HEK293T (cell line): ENCODE measurements at regions not wholly inside any gene's neighbourhood (a gene's known extent, or its start where the extent isn't known, plus 50 kb on each side); places are given as distances from the start of the nearest gene placed in this dataset.

ENCODE experiments used
- CTCF ChIA-PET: fragments of 350-600 bp; formaldehyde crosslinking; extraction: SDS; loops from one replicate; lab custom pipeline; 2021; ENCODE audit warnings: antibody characterized with exemption, inconsistent platforms; lab: Yijun Ruan, JAX
- POLR2A ChIA-PET: fragments of 350-600 bp; formaldehyde crosslinking; extraction: SDS; loops from one replicate; lab custom pipeline; 2020; ENCODE audit warnings: antibody characterized with exemption, inconsistent platforms; lab: Yijun Ruan, JAX
- DNase-seq: peaks from one replicate; pipeline ENCODE4 v3.0.0; 2012; ENCODE audit warnings: mixed read lengths; ENCODE audit errors: extremely low spot score
- ARNT ChIP-seq: fragments of 450-650 bp; IDR thresholded peaks from 2 replicates; pipeline ENCODE4 v1.6.1; 2017; ENCODE audit warnings: mild to moderate bottlenecking
- BHLHE40 ChIP-seq: fragments of 450-650 bp; IDR thresholded peaks from 2 replicates; pipeline ENCODE4 v1.6.1; 2016; ENCODE audit warnings: mild to moderate bottlenecking, moderate library complexity, borderline replicate concordance
- CTBP1 ChIP-seq: fragments of 450-650 bp; IDR thresholded peaks from 2 replicates; pipeline ENCODE4 v1.6.1; 2016; ENCODE audit warnings: borderline replicate concordance
- ELF4 ChIP-seq: fragments of 450-650 bp; IDR thresholded peaks from 2 replicates; pipeline ENCODE4 v1.6.1; 2017; ENCODE audit warnings: antibody characterized with exemption
- FOXA1 ChIP-seq: fragments of 450-650 bp; IDR thresholded peaks from 2 replicates; pipeline ENCODE4 v1.6.1; 2016; ENCODE audit warnings: mild to moderate bottlenecking
- FOXK2 ChIP-seq: fragments of 450-650 bp; IDR thresholded peaks from 2 replicates; pipeline ENCODE4 v1.6.1; 2016; ENCODE audit warnings: mild to moderate bottlenecking
- FOXM1 ChIP-seq: fragments of 450-650 bp; IDR thresholded peaks from 2 replicates; pipeline ENCODE4 v1.6.1; 2017; ENCODE audit warnings: mild to moderate bottlenecking, borderline replicate concordance
- HDGF ChIP-seq: fragments of 450-650 bp; IDR thresholded peaks from 2 replicates; pipeline ENCODE4 v1.6.1; 2017; ENCODE audit warnings: antibody characterized with exemption, borderline replicate concordance
- L3MBTL2 ChIP-seq: fragments of 450-650 bp; conservative IDR thresholded peaks from 2 replicates; pipeline ENCODE4 v1.6.1; 2016; ENCODE audit warnings: mild to moderate bottlenecking
- LEF1 ChIP-seq: fragments of 450-650 bp; IDR thresholded peaks from 2 replicates; pipeline ENCODE4 v1.6.1; 2017; ENCODE audit warnings: mild to moderate bottlenecking, borderline replicate concordance
- NFRKB ChIP-seq: fragments of 450-650 bp; IDR thresholded peaks from 2 replicates; pipeline ENCODE4 v1.6.1; 2016; ENCODE audit warnings: mild to moderate bottlenecking, moderate library complexity
- PKNOX1 ChIP-seq: fragments of 450-650 bp; IDR thresholded peaks from 2 replicates; pipeline ENCODE4 v1.6.1; 2016
- SP1 ChIP-seq: fragments of 450-650 bp; IDR thresholded peaks from 2 replicates; pipeline ENCODE4 v1.6.1; 2017
- SUZ12 ChIP-seq: fragments of 450-650 bp; IDR thresholded peaks from 2 replicates; pipeline ENCODE4 v1.6.1; 2016; ENCODE audit warnings: mild to moderate bottlenecking
- TARDBP ChIP-seq: fragments of 450-650 bp; IDR thresholded peaks from 2 replicates; pipeline ENCODE4 v1.6.1; 2016
- ZNF384 ChIP-seq: fragments of 450-650 bp; IDR thresholded peaks from 2 replicates; pipeline ENCODE4 v1.6.1; 2016

- TF ChIP-seq HDGF: no peak
- TF ChIP-seq ELF4: no peak
- TF ChIP-seq CTBP1: no peak
- TF ChIP-seq ARNT: no peak
- no peak for TF ChIP-seq FOXK2
- ChIA-PET POLR2A (no interaction called here), CTCF (no interaction called here)
- DNase-seq: no peak
Measured at GRCh38 chr5:86797677-86798076, 179.9 kb downstream of the COX7C start.

GRCh38 chr5:86806206-86806605 lies 188.5 kb downstream of the COX7C start:
- POLR2A ChIA-PET: no interaction called here
- DNase-seq: no peak
- CTCF ChIA-PET: no interaction called here
- TF ChIP-seq LEF1 (no peak), ELF4 (no peak), NFRKB (no peak), L3MBTL2 (no peak), FOXK2 (no peak), ZNF384 (no peak)

- no peak for DNase-seq
- TF ChIP-seq SP1 (no peak), NFRKB (no peak), ELF4 (no peak), SUZ12 (no peak), CTBP1 (no peak), FOXK2 (no peak), ZNF384 (no peak), BHLHE40 (no peak), TARDBP (no peak), HDGF (no peak), LEF1 (no peak), FOXM1 (no peak), L3MBTL2 (no peak)
- CTCF ChIA-PET: no interaction called here
- POLR2A ChIA-PET: no interaction called here
Measured at GRCh38 chr5:86807046-86808031, 189.6 kb downstream of the COX7C start.

- no peak for TF ChIP-seq CTBP1
- TF ChIP-seq FOXM1: no peak
- no peak for TF ChIP-seq ELF4
- no peak for TF ChIP-seq FOXK2
- TF ChIP-seq BHLHE40: no peak
- TF ChIP-seq NFRKB: no peak
- TF ChIP-seq FOXA1: no peak
- no peak for TF ChIP-seq ARNT
- ChIA-PET CTCF (no interaction called here), POLR2A (no interaction called here)
- no peak for DNase-seq
Measured at GRCh38 chr5:86814315-86814714, 196.6 kb downstream of the COX7C start.

GRCh38 chr5:86814907-86815306 lies 197.2 kb downstream of the COX7C start:
- TF ChIP-seq BHLHE40: no peak
- TF ChIP-seq NFRKB: no peak
- TF ChIP-seq ARNT: no peak
- no peak for TF ChIP-seq SP1
- no peak for TF ChIP-seq ZNF384
- TF ChIP-seq L3MBTL2: no peak
- TF ChIP-seq SUZ12: no peak
- no peak for TF ChIP-seq TARDBP
- TF ChIP-seq FOXK2: no peak
- TF ChIP-seq ELF4: no peak
- TF ChIP-seq PKNOX1: no peak
- no peak for TF ChIP-seq FOXA1
- TF ChIP-seq LEF1: no peak
- no peak for TF ChIP-seq CTBP1
- no peak for TF ChIP-seq FOXM1
- no peak for TF ChIP-seq HDGF
- CTCF ChIA-PET: no interaction called here
- DNase-seq: no peak
- POLR2A ChIA-PET: no interaction called here

- no peak for DNase-seq
- POLR2A ChIA-PET: no interaction called here
- CTCF ChIA-PET: no interaction called here
- no peak for TF ChIP-seq BHLHE40
- no peak for TF ChIP-seq ELF4
- no peak for TF ChIP-seq HDGF
- no peak for TF ChIP-seq NFRKB
- no peak for TF ChIP-seq FOXK2
- no peak for TF ChIP-seq ARNT
- TF ChIP-seq FOXA1: no peak
- no peak for TF ChIP-seq SP1
- no peak for TF ChIP-seq CTBP1
Measured at GRCh38 chr5:86824637-86825036, 206.9 kb downstream of the COX7C start.

- ChIA-PET POLR2A (no interaction called here), CTCF (no interaction called here)
- TF ChIP-seq TARDBP (no peak), ELF4 (no peak), CTBP1 (no peak), FOXK2 (no peak), L3MBTL2 (no peak), NFRKB (no peak), FOXA1 (no peak), ARNT (no peak), LEF1 (no peak), ZNF384 (no peak), SP1 (no peak), PKNOX1 (no peak), BHLHE40 (no peak), FOXM1 (no peak), HDGF (no peak), SUZ12 (no peak)
- DNase-seq: no peak
Measured at GRCh38 chr5:86831128-86831527, 213.4 kb downstream of the COX7C start.
